CD8-positive, alpha-beta memory T cell (primary cell): ENCODE measurements at regions not wholly inside any gene's neighbourhood (a gene's known extent, or its start where the extent isn't known, plus 50 kb on each side); places are given as distances from the start of the nearest gene placed in this dataset.

Experiments used
- CTCF ChIA-PET: fragments of 350-600 bp; sonication (Branson Sonifier 250); formaldehyde crosslinking; loops from one replicate; lab custom pipeline; 2021; ENCODE audit warnings: antibody characterized with exemption; lab: Charles Lee
- POLR2A ChIA-PET: fragments of 350-600 bp; sonication (Branson Sonifier 250); formaldehyde crosslinking; loops from one replicate; lab custom pipeline; 2021; ENCODE audit warnings: antibody characterized with exemption; lab: Charles Lee
- DNase-seq, 5 donors: peaks; one replicate each; pipeline versions ENCODE4 v3.0.0 to v3.0.0-alpha.2; 2020 to 2022; ENCODE audit warnings: mixed read lengths in 1 of 5
- H3K27ac ChIP-seq: one replicate; pipeline ENCODE4 v1.7.0; 2013; ENCODE audit warnings: low read depth, mild to moderate bottlenecking, low read length, moderate library complexity
- H3K27me3 ChIP-seq: 2 replicates; pipeline ENCODE4 v1.7.0; 2013; ENCODE audit warnings: low read length, mild to moderate bottlenecking; ENCODE audit not compliant: insufficient read depth, poor library complexity, severe bottlenecking
- H3K36me3 ChIP-seq: 2 replicates; pipeline ENCODE4 v1.7.0; 2013; ENCODE audit warnings: mild to moderate bottlenecking, low read length, moderate library complexity; ENCODE audit not compliant: insufficient read depth
- H3K4me1 ChIP-seq: 2 replicates; pipeline ENCODE4 v1.7.0; 2013; ENCODE audit warnings: mild to moderate bottlenecking, low read length, moderate library complexity; ENCODE audit not compliant: insufficient read depth
- H3K4me3 ChIP-seq: 2 replicates; pipeline ENCODE4 v1.7.0; 2013; ENCODE audit warnings: mild to moderate bottlenecking, low read length
- H3K9me3 ChIP-seq: 2 replicates; pipeline ENCODE4 v1.7.0; 2013; ENCODE audit warnings: mild to moderate bottlenecking, low read length
- H3K27ac Mint-ChIP-seq, 8 donors: one replicate each; pipeline ENCODE4 v1.8.0; 2020 to 2021; ENCODE audit warnings: mixed read lengths in 8 of 8, mild to moderate bottlenecking in 6 of 8, inconsistent platforms in 3 of 8, moderate library complexity in 3 of 8
- H3K27me3 Mint-ChIP-seq, 2 donors: one replicate each; pipeline ENCODE4 v1.8.0; 2020 to 2021; ENCODE audit warnings: mixed read lengths in 2 of 2, mild to moderate bottlenecking in 1 of 2, moderate library complexity in 1 of 2
- H3K36me3 Mint-ChIP-seq, 3 donors: one replicate each; pipeline ENCODE4 v1.8.0; 2020 to 2021; ENCODE audit warnings: mixed read lengths in 3 of 3, inconsistent platforms in 1 of 3, mild to moderate bottlenecking in 1 of 3
- H3K4me1 Mint-ChIP-seq, 3 donors: one replicate each; pipeline ENCODE4 v1.8.0; 2020 to 2021; ENCODE audit warnings: mixed read lengths in 3 of 3, inconsistent platforms in 1 of 3, mild to moderate bottlenecking in 1 of 3
- H3K4me3 Mint-ChIP-seq, 7 donors: one replicate each; pipeline ENCODE4 v1.8.0; 2020 to 2021; ENCODE audit warnings: mixed read lengths in 7 of 7, mild to moderate bottlenecking in 6 of 7, moderate library complexity in 4 of 7, inconsistent platforms in 2 of 7
- H3K9me3 Mint-ChIP-seq, 5 donors: one replicate each; pipeline ENCODE4 v1.8.0; 2020 to 2022; ENCODE audit warnings: mixed read lengths in 5 of 5, mild to moderate bottlenecking in 3 of 5, moderate library complexity in 2 of 5, inconsistent platforms in 1 of 5

DNA sequence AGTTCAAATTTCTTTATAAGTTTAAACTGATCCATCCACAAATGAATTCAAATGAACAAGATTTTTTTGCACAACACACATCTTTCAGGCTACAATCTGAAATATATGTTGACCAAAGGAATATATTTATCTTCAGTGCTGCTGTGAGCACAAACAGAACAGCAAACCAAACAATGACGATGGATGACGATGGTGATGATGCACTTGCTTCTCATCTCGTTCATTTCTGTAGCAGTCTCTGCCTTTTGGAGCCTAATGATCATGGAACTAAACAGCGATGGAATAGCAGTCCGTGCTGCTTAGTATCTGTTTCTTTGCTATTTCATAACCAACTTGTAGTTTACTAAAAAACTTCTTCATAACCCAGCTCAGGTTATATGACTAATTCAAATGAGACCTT lies 220.7 kb upstream of the BLID start:
- H3K27ac ChIP-seq, result no peak overlapping the region
- POLR2A ChIA-PET, result no interaction called here

GRCh38 chr11:122334546-122335339 lies 218.7 kb upstream of the BLID start:
- H3K27ac ChIP-seq, result no peak overlapping the region
- CTCF ChIA-PET, result no interaction called here
- Mint-ChIP-seq H3K36me3 (no peaks in the 10 kb centered on the region), H3K27ac (no peak overlapping the region), H3K27me3 (peaks cover 0 to 2% of the 10 kb centered on the region in 2 donors), H3K4me3 (no peak overlapping the region), H3K4me1 (no peaks in the 10 kb centered on the region), H3K9me3 (no peaks in the 10 kb centered on the region)
- no peaks in the 10 kb centered on the region for H3K4me1 ChIP-seq
- POLR2A ChIA-PET, result no interaction called here
- no peak for DNase-seq
- H3K27me3 ChIP-seq, result no peaks in the 10 kb centered on the region
- H3K36me3 ChIP-seq, result no peaks in the 10 kb centered on the region
- H3K9me3 ChIP-seq, result no peaks in the 10 kb centered on the region
- H3K4me3 ChIP-seq, result no peak overlapping the region

More for the DNA sequence above, 220.7 kb upstream of the BLID start:
- H3K9me3 ChIP-seq, result no peaks in the 10 kb centered on the region
- no peaks in the 10 kb centered on the region for H3K4me1 ChIP-seq
- Mint-ChIP-seq H3K4me1 (no peaks in the 10 kb centered on the region), H3K27me3 (peaks cover 0 to 2% of the 10 kb centered on the region in 2 donors), H3K36me3 (no peaks in the 10 kb centered on the region), H3K27ac (no peak overlapping the region), H3K4me3 (no peak overlapping the region), H3K9me3 (no peaks in the 10 kb centered on the region)
- no peaks in the 10 kb centered on the region for H3K27me3 ChIP-seq
- CTCF ChIA-PET, result no interaction called here
- no peaks in the 10 kb centered on the region for H3K36me3 ChIP-seq
- no peak for DNase-seq
- H3K4me3 ChIP-seq, result no peak overlapping the region

DNA sequence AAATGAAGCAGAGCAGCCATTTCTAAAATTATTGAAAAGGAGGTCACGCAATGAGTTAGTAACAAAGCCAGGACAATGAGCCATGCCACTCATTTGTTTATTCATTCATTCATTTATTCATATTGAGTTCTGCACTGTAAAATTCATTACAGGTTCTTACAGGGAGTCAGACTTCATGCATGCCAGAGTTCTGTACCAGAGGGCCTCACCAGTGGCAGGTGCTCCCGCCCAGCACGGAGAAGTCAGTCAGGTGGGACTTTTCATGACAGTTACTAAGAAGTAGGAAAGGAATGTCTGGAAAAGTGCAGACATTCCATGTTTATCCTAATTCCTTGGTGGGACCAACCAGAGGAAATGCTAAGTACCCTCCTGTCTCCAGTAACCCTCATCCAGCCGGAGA lies 217.5 kb upstream of the BLID start:
- H3K4me3 ChIP-seq, result no peak overlapping the region
- H3K9me3 ChIP-seq, result no peaks in the 10 kb centered on the region
- no peak overlapping the region for H3K27ac ChIP-seq
- no peak overlapping the region for H3K4me3 Mint-ChIP-seq
- no peaks in the 10 kb centered on the region for H3K4me1 ChIP-seq
- H3K27me3 ChIP-seq, result no peaks in the 10 kb centered on the region
- H3K9me3 Mint-ChIP-seq, result no peaks in the 10 kb centered on the region
- DNase-seq, result no peak
- ChIA-PET CTCF (no interaction called here), POLR2A (no interaction called here)
- no peak overlapping the region for H3K27ac Mint-ChIP-seq
- no peaks in the 10 kb centered on the region for H3K4me1 Mint-ChIP-seq
- peaks cover 0 to 2% of the 10 kb centered on the region in 2 donors for H3K27me3 Mint-ChIP-seq
- H3K36me3 ChIP-seq, result no peaks in the 10 kb centered on the region
- no peaks in the 10 kb centered on the region for H3K36me3 Mint-ChIP-seq

GRCh38 chr11:122331079-122331478 lies 215.1 kb upstream of the BLID start:
- no peak overlapping the region for H3K27ac Mint-ChIP-seq
- H3K36me3 Mint-ChIP-seq, result no peaks in the 10 kb centered on the region
- H3K27me3 Mint-ChIP-seq, result peaks cover 0 to 2% of the 10 kb centered on the region in 2 donors
- H3K9me3 ChIP-seq, result no peaks in the 10 kb centered on the region
- H3K9me3 Mint-ChIP-seq, result no peaks in the 10 kb centered on the region
- no peaks in the 10 kb centered on the region for H3K4me1 ChIP-seq
- POLR2A ChIA-PET, result no interaction called here
- H3K4me3 Mint-ChIP-seq, result no peak overlapping the region
- H3K36me3 ChIP-seq, result no peaks in the 10 kb centered on the region
- CTCF ChIA-PET, result no interaction called here
- no peaks in the 10 kb centered on the region for H3K27me3 ChIP-seq
- H3K4me1 Mint-ChIP-seq, result no peaks in the 10 kb centered on the region
- DNase-seq, result no peak
- no peak overlapping the region for H3K27ac ChIP-seq
- no peak overlapping the region for H3K4me3 ChIP-seq

- Mint-ChIP-seq H3K4me3 (no peak overlapping the region), H3K27ac (no peak overlapping the region), H3K36me3 (no peaks in the 10 kb centered on the region), H3K4me1 (no peaks in the 10 kb centered on the region), H3K27me3 (peaks cover 0 to 4% of the 10 kb centered on the region in 2 donors), H3K9me3 (no peaks in the 10 kb centered on the region)
- Histone ChIP-seq H3K4me3 (no peak overlapping the region), H3K36me3 (no peaks in the 10 kb centered on the region), H3K27ac (no peak overlapping the region), H3K9me3 (no peaks in the 10 kb centered on the region), H3K27me3 (no peaks in the 10 kb centered on the region), H3K4me1 (no peaks in the 10 kb centered on the region)
- POLR2A ChIA-PET, result no interaction called here
- DNase-seq, result no peak
- CTCF ChIA-PET, result no interaction called here
Observed at GRCh38 chr11:122330279-122330965, 214.4 kb upstream of the BLID start.

GRCh38 chr11:122327528-122327927 lies 211.5 kb upstream of the BLID start:
- no peaks in the 10 kb centered on the region for H3K9me3 ChIP-seq
- no peak overlapping the region for H3K4me3 Mint-ChIP-seq
- H3K9me3 Mint-ChIP-seq, result peaks cover 0 to under 1% (median 0%) of the 10 kb centered on the region in 5 donors
- no peaks in the 10 kb centered on the region for H3K4me1 ChIP-seq
- CTCF ChIA-PET, result no interaction called here
- H3K4me3 ChIP-seq, result no peak overlapping the region
- no peaks in the 10 kb centered on the region for H3K4me1 Mint-ChIP-seq
- no peak for DNase-seq
- H3K27ac Mint-ChIP-seq, result no peak overlapping the region
- no peaks in the 10 kb centered on the region for H3K36me3 ChIP-seq
- POLR2A ChIA-PET, result no interaction called here
- no peaks in the 10 kb centered on the region for H3K36me3 Mint-ChIP-seq
- H3K27me3 ChIP-seq, result no peaks in the 10 kb centered on the region
- no peak overlapping the region for H3K27ac ChIP-seq
- H3K27me3 Mint-ChIP-seq, result peaks cover 0 to 2% of the 10 kb centered on the region in 2 donors

DNA sequence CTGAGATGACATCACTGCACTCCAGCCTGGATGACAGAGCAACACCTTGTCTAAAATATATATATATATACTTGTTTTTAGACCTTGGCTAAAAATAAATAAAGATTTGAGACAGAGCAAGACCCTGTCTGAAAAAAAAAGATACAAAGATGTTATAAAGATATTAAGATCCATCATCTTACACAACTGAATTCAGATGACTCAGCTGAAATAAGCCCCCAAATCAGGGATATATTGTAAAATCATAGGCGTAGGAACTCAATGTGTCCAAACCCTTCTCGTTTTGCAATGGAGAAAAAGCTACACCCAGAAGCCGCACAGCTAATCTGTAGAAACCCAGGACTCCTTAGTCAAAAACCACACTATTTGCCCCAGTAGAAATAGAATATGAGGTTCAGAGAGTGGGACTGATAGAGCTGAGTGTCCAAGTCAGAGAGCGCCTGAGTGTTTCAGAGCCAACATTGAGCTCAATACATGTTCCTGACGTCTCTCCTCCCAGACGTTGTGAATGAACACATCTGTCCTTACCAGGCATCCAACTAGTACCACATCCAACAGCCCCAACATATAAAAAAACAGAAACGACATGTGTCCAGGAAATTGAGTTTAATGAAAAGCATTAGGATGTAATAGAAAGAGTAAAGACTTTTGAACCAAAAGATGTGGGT lies 207.9 kb upstream of the BLID start:
- Mint-ChIP-seq H3K36me3 (no peaks in the 10 kb centered on the region), H3K27ac (no peak overlapping the region), H3K27me3 (peaks cover 0 to 2% of the 10 kb centered on the region in 2 donors), H3K4me1 (no peaks in the 10 kb centered on the region), H3K9me3 (peaks cover 0 to 3% (median 0%) of the 10 kb centered on the region in 5 donors), H3K4me3 (no peak overlapping the region)
- Histone ChIP-seq H3K4me3 (no peak overlapping the region), H3K36me3 (no peaks in the 10 kb centered on the region), H3K27me3 (no peaks in the 10 kb centered on the region), H3K4me1 (no peaks in the 10 kb centered on the region), H3K9me3 (no peaks in the 10 kb centered on the region), H3K27ac (no peak overlapping the region)
- DNase-seq, result no peak
- CTCF ChIA-PET, result no interaction called here
- POLR2A ChIA-PET, result no interaction called here

- H3K27ac ChIP-seq, result no peak overlapping the region
- no peaks in the 10 kb centered on the region for H3K4me1 ChIP-seq
- no peaks in the 10 kb centered on the region for H3K4me1 Mint-ChIP-seq
- no peak overlapping the region for H3K4me3 Mint-ChIP-seq
- H3K27me3 Mint-ChIP-seq, result peaks cover 0 to 2% of the 10 kb centered on the region in 2 donors
- peaks cover 0 to 3% (median 0%) of the 10 kb centered on the region in 5 donors for H3K9me3 Mint-ChIP-seq
- ChIA-PET POLR2A (no interaction called here), CTCF (no interaction called here)
- H3K9me3 ChIP-seq, result no peaks in the 10 kb centered on the region
- H3K36me3 Mint-ChIP-seq, result no peaks in the 10 kb centered on the region
- no peaks in the 10 kb centered on the region for H3K27me3 ChIP-seq
- H3K4me3 ChIP-seq, result no peak overlapping the region
- no peak overlapping the region for H3K27ac Mint-ChIP-seq
- no peak for DNase-seq
- no peaks in the 10 kb centered on the region for H3K36me3 ChIP-seq
Observed at GRCh38 chr11:122322329-122322728, 206.3 kb upstream of the BLID start.
